ENCODE measurements at regions not wholly inside any gene's neighbourhood (a gene's known extent, or its start where the extent isn't known, plus 50 kb on each side); places are given as distances from the start of the nearest gene placed in this dataset.
A peak's percentile ranks its signal among the peaks of the same experiment; 100 is the strongest.
"Not testable (repeated sequence)": the region's sequence is repeated elsewhere in the genome, so short reads cannot be mapped to it uniquely, and the experiment has no call there.

DNA sequence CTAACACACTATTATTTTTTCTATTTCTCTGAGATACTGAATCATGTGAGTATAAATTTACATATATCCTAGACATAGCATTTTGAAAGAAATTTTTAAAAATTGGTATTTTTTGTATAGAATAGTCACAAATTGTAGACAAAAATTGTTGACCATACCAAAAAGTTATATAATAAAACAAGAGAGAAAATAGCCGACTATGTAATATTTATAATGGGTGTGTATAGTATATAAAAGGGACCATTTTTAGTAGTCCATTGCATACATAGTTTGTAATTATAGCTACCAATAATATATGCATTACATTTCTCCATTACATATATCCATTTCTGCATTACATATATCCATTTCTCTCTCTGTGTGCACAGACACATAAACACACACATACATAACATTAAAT lies 590.2 kb downstream of the TMTC2 start:
- no peak for DNase-seq

DNA sequence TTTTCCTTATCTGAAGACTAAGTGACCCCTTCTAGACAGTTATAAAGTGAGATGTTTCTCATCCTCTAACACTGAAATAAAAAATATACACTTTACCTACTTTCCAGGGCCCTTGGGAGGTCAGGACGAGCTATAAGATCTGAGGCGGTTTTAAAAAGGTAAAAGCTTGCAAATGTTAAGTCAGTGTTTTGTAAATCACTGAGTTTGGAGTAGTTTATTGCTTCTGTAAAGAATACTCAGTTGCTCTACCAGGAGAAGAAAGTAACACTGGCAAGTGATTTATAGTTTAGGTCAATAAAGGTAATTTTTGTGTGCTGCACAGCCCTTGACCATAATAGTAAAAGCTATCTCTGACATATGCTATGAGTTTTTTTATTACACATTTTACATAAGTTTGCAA lies 584.5 kb downstream of the TMTC2 start:
- DNase-seq, result no peak

DNA sequence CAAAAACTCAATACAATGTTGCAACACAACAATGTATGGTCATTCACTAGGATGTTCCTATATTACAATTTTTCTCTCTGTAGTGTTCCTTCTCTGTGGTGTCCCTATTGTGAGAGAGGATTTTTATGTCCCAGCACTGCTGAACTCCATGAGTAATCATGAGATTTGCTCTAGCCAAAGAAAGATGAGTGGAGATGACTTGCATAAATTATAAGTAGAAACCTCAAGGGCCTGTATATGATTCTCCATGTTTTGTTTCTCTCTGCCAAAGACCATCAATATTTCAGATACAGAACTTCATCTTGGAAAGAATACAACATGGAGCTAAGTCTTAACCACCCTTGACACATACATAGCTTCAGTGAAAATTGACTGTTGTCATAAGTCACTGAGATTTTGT lies 579.1 kb downstream of the TMTC2 start:
- no peak for DNase-seq

DNA sequence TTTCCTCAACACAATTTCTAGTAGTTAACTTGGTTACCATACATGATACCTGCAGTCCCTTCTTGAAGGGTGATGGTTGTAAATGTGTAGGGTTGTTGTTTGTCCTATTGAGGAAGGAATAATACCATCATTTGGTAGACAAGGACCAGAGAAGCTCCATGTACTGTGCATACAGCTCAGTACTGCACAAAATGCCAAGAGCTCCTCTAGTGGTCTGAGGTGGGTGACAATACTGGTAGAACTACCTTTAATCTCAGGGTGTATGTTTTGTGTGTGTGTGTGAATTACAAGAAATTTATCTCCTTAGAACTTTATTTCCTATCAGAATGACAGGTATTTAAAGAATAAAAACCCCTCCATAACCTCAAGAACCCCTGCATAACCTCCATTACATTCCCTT lies 575.3 kb downstream of the TMTC2 start:
- no peak for DNase-seq

DNA sequence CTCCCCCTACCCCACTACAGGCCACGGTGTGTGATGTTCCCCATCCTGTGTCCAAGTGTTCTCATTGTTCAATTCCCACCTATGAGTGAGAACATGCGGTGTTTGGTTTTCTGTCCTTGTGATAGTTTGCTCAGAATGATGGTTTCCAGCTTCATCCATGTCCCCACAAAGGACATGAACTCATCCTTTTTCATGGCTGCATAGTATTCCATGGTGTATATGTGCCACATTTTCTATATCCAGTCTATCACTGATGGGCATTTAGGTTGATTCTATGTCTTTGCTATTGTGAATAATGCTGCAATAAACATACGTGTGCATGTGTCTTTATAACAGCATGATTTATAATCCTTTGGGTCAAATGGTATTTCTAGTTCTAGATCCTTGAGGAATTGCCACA lies 573.4 kb downstream of the TMTC2 start:
- not testable (repeated sequence) for DNase-seq

DNA sequence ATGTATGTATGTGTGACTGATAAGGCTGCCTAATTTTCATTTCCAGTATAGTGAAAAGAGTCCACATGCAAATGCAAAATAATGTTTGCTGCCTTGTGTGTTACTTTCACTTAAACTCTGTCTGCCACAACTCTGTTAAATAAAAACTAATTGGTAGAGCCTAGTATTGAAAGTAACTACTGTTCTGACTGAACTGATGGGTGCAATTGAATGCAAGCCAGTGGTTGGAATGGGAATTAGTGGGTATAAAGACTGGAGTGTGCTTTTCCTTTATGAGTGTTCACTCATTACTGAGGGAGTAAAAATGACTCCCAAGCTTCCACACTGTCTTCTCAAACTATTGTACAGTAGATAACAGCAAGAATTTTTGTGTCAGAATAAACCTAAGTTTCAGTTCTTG lies 571.0 kb downstream of the TMTC2 start:
- DNase-seq, result no peak

DNA sequence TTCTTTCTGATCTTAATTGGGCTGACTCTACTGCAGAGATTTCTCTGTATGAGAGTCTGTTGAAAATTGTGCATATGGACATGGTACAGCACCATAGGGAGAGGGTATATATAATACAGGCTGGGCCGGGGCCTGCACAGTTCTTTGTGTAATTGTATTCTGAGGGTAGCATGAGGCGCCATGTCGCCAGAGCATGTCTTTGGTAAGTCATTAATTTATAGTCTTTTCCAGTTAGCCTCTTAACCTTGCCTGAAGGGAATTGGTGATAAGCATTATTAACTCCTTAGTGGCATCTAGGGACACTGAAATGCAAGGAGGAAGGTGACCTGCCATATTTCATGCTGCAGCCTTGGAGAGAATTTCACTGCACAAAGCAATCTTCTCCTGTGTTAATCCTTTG lies 569.9 kb downstream of the TMTC2 start:
- DNase-seq, result no peak

DNA sequence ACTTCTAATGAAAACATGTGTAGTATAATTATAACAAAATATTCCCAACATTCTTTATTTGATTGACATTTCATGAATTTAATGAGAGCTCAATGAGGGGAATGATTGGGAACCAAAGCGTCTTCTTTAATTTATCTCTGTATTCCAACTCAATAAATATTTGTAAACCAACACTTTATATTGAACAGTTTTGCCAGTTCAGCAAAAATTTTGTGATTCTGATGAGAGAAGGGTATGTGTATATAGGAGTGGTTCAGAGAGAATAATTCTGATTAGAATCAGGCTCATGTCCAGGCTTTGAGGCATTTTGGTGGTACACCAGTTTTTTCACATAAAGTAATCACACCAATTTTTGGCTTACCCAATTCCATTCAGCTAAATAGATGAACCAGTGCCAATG lies 564.2 kb downstream of the TMTC2 start:
- no peak for DNase-seq

DNA sequence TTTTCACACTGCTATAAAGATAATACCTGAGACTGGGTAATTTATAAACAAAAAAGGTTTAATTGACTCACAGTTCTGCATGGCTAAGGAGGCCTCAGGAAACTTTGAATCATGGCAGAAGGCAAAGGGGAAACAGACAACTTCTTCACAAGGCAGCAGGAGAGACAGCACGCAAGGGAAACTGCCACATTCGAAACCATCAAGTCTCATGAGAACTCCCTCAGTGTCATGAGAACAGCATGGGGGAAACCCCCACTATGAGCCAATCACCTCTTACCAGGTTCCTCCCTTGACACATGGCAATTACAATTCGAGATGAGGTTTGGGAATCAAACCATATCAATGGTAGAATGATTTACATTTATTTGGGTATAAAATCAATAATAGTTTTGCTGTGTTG lies 558.5 kb downstream of the TMTC2 start:
- no peak for DNase-seq

DNA sequence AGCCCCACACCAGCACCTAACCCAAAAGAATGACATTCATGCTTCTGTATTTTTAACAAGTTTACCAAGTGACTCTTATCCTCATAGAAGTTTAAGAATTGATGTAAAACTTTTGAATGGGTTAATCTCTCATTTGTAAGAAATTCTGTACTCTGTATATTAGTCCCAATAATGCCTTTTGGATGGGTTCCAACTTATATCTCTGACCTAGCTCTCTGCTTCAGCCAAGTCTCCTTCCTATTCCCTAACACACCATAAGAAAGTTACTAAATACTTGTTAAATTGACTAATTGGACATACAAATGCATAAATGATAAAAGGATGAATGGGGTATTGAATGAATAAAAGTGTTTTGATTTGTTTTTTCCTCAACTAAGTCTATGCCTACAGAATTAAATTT lies 557.3 kb downstream of the TMTC2 start:
- no peak for DNase-seq

DNA sequence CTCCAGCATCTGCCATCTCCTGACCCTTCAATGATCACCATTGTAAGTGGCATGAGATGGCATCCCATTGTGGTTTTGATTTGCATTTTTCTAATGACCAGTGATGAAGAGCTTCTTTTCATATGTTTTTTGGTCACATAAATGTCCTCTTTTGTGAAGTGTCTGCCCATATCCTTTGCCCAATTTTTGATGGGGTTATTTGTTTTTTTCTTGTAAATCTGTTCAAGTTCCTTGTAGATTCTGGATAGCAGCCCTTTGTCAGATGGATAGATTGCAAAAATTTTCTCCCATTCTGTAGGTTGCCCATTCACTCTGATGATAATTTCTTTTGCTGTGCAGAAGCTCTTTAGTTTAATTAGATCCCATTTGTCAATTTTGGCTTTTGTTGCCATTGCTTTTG lies 547.3 kb downstream of the TMTC2 start:
- DNase-seq, result not testable (repeated sequence)

DNA sequence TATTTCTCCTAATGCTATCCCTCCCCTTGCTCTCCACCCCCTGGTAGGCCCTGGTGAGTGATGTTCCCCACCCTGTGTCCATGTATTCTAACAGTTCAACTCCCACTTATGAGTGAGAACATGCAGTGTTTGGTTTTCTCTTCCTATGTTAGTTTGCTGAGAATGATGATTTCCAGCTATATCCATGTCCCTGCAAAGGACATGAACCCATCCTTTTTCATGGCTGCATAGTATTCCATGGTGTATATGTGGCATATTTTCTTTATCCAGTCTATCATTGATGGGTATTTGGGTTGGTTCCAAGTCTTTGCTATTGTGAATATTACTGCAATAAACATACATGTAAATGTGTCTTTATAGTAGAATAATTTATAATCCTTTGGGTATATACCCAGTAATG lies 540.3 kb downstream of the TMTC2 start:
- DNase-seq, result not testable (repeated sequence)

DNA sequence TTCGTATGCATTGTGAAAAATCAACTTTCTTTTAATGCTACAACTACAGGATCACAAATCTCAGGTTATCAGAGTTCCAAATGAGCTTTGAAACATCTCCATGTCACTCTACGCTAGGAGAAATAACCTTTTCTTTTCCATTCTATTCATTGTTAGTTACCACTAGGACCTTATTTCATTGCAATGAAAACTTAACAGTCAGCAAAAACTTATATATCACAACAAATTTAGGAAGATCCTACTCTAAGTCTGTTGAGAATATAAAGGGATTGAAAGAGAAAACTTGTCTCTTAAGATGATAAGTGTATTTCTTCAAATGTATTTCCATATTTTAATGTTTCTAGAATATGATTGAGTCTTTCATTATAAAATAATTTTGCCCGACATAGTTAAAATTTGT lies 539.1 kb downstream of the TMTC2 start:
- DNase-seq, result no peak

DNA sequence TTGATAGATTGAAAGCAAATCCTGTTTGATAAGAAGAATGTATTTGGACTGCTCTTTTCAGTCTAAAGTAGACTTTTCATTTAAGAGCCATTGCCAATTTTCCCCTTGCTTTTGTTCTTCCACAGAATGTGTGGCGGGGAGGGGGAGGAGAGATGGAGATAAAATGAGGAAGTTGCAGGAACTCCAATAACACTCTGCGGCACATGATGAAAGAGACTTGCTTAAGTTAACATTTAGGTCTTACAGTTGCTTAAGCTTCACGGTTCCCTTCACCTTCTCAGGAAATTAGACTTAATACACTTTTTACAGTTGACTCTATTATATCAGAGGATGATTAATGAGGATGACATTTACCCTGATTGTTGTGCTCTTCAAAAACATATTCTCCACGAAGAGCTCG lies 537.3 kb downstream of the TMTC2 start:
- DNase-seq, result peak; percentile 24 to 38 (median 28)

DNA sequence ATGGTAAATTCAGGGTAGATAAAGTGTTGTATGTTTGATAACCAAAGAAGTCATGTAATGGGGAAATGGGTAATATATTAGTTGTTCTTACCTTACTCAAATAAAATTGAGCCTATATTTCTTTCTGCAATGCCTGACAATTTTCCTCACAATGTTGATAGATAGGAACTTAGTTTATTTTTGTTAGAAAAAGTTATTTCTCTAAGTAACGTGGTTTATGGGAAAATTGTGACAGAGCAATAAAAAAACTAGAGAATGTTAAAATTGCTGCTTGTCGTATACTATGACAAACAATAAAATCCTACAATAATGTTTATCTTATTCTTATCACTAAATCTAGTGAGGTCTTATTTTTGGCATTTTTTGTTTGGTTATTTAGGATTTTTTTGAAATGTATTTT lies 534.1 kb downstream of the TMTC2 start:
- no peak for DNase-seq

DNA sequence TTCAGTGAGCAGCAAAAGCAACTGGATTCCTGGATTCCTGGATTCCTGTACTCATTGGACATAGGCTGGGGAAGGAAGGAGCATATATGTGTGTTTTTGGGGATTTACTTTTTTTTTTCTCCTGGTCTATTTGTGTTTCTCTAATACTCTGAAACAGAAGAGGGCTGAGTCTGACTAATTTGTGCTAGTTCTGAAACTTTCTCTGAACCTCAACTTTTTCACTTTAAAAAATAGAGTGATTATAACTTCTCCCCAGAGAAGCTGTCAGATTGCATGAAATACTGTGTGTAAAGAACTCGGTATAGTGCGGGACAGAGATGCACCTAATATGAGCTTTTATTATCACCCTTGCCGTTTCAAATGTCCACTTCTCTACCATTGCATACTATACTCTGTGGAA lies 529.5 kb downstream of the TMTC2 start:
- DNase-seq, result no peak

DNA sequence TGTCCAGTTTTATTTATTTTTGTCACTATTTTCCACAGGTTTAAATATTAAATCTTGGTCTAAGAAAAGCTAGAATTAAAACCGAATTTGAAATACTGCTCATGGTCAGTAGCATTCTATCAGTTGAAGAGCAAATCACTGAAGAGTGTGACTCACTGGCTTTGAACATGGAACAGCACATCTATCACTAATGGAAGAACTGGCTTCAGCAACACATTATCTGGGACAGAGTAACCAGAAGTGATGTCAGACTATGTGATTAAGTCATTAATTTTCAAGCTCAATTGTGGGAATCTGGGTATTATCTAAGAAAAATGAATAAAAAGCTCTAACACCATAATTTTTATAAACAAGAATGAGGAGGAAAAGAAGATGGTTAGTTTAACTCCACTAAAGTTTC lies 527.5 kb downstream of the TMTC2 start:
- no peak for DNase-seq

DNA sequence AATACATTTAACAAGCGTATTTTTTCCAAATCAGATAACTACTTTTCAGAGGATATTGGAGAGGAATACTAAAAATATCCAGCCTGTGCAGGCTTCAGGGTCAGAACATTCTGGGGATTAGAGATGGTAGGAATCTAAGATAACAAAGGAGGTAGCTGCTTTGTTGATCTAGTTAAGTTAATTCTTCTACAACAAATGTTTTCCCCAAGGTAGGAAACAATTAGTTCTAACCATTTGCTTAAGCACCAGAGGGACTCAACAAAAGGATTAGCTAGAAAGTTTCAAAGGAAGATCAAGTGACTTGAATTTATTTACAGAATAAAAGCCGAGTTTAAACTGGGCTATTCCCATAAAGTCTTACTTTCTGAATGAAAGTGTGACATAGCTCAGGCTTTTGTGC lies 524.2 kb downstream of the TMTC2 start:
- no peak for DNase-seq

DNA sequence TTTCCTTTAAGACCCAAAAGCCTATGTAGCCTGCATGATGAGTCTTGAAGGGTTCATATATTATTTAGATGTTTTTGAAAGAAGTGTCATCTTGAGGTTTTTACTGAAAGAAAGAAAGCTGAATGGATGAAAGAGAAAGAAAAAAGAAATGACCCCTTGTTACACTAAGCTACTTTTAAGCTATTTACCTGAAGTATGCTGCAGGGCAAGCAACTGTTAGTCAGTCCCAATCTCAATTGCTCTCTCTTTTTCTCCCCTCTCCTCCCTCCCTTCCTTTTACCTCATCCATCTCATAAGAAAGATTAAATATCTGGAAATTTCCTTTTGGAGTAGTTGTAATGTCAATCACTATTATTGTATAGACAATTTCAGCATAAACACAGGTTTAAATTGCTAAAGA lies 512.4 kb downstream of the TMTC2 start:
- no peak for DNase-seq

DNA sequence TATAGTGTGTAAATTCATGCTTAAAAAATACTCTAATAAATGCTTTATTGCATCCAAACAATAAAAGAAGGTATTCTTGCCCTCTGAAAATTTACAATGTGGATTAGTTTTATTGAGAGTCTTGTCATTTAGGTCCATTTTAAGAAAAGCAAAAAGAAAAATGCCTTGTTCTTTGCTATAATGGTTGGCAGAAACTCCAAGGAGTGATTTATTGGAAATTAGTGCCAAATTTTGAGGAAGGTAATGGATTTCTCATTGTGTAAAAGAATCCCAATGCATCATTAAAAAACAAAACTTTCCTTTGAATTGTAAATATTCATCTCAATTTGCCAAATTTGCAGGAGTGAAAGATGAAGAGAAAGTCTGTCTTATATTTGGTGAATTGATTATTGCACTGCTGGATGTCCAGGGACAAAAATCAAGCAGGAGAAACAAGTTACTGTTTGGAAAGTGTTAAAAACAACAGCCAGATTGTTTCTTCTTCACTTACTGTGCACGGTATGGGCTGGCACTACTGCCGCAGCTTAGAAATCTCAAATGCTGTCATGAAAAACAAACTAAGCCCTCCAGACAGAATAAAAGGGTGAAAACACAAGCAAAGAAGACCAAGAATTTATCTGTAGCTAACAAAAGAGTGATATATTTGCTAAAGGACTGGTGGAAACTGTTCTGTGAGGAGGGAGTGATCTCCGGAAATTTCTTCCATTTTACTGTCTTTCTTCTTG lies 511.7 kb downstream of the TMTC2 start:
- DNase-seq, result no peak

DNA sequence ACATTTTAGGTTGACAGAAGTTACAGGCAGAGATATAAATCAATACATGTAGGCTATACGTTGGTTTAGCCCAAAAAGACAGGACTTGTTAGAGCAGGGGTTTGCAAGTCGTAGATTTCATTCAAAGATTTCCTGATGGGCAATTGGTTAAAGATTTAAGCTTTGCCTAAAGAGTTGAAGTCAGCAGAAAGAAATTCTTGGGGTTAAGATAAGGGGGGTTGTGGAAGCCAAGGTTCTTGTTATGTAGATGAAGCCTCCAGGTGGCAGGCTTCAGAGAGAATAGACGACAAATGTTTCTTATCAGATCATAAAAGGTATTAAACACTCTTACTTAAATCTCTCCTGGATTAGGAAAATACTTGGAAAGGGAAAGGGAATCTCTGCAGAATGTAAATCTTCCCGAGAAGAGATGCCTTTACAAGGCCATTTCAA lies 510.8 kb downstream of the TMTC2 start:
- DNase-seq, result no peak

DNA sequence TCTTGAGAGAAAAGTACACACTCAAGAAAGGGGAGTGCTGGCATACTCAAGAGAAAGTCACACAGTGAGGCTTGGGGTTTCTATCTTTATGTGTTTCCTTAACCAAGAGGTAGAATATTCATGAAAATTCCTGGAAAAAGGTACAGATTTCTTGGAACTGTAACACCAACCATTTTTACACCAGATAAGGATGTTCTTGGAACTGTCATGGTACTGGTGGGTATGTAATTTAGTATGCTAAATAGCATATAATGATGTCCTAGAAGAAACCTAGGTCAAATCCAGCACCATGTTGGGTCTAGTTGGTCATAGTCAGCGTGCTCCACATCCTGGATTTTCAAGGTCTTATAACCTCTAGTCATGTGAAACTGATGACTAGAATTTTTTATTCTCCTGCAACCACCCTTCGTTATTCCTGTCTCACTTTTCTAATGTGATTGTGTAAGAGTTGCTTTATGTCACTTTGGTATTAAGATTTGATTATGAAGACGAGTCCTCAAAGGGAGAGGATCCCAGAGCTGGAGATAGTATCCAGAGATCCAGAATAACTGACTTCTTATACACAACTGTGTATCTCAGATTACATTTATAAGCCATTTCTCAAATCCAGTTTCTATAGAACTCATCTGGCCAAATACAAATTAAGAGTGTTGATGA lies 510.1 kb downstream of the TMTC2 start:
- DNase-seq, result no peak

DNA sequence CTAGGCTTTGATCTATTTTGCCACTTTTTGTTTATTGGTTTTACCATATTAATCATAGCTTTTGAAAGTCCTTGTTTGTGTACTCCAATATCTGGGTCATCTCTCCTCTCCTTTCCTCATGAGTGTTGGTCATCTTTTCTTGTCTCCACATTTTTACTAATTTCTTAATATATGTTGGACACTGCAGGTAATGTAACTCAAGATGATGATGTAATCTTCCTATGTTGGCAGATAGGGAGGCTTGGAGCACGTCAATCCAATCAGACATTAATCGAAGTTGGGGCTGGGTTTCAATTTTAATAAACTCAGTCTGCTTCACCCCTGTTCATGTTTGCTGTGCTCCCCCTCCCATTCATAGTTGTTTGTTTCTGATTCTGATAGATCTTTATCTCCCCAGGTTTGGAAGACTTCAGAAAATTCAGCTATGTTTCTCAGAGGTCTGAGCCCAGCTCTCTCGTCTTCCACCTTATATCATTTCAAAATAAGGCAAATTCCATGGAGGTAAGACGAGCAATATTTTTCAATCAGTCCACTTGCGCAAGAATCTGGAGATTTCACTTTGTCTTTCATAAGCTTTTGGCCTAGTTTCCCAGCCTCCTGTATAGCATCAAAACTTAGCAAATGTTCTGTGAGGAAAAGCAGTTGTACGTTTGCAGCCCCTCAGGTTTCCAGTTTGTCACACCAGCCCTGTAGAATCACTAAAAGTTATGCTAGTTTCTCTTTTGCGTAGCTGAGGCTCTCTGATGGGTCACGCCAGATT lies 504.1 kb downstream of the TMTC2 start:
- DNase-seq, result no peak

DNA sequence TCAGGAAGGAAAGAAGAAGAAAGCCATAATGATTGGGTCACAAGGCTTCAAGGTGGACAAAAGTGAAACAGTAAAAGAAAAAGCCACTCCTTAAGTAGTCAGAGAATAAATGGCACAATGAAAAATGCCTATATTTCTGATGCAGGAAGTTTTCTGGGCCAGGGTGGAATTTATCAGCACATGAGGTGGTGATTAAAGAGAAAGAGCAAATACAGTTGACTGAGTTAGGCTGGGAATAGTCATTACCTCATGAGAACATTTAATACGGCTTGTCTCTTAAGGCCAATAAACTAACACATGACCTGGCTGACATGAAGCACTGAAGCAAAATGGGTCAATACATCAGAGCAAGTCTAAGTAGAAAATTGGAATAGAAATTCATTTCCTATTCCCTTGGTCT lies 499.7 kb downstream of the TMTC2 start:
- DNase-seq, result no peak
